ENCODE measurements at regions not wholly inside any gene's neighbourhood (a gene's known extent, or its start where the extent isn't known, plus 50 kb on each side); places are given as distances from the start of the nearest gene placed in this dataset.

DNA sequence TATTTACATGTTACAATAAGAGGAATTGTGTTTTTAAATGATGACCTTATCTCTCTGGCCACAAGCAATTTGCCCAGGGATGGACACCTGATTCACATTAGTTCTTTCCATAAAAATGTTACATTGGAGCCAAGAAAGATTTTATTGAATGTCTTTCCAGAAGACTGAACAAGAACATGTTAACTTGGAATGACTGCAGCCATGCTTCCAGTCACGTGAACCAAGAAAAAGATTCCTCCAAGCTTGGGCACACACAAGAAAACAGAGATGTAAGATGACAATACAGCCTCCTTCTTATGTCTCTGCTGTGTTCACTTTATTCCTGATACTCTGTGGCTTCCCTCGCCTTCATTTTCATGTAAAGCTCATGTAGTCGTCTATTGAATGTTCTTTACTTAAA is 737.6 kb downstream of the TRIML1 start:
- DNase-seq, result no peak
- no peaks in the 10 kb centered on the region for H3K27me3 ChIP-seq
- intact Hi-C loops (cut with DNase I), result no loop called here
- no peaks in the 10 kb centered on the region for H3K4me1 ChIP-seq
- H3K9me3 ChIP-seq, result no peaks in the 10 kb centered on the region
- TF ChIP-seq POLR2A (IDR thresholded peaks at IDR 0.05) (no peak), POLR2AphosphoS5 (IDR thresholded peaks at IDR 0.05) (no peak), CTCF (IDR thresholded peaks at IDR 0.05) (no peak), EP300 (IDR thresholded peaks at IDR 0.05) (no peak)
- H3K4me3 ChIP-seq, result no peak overlapping the region
- no peak overlapping the region for H3K27ac ChIP-seq
- 78 to 83% methylated on average over 3 of the region's 3 CpGs for WGBS, 2 donors
- H3K36me3 ChIP-seq, result no peaks in the 10 kb centered on the region

DNA sequence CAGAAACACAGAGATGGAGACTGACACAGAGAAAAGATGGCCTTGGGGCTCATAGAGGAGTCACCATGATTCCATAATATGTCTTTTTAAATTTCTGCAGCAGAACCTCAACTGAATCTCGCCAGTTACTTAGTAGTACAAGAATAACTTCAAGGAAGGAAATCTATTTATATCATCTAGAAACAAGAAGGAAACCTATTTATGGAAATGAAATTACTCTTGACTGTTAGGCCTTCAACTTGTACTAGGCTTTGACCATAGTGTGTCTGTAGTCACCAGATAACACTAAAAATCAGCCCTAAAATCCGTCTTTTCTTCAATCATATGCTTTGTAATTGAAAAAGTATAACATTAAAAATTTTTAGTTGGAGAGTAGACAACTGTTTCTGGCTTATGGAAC is 740.4 kb downstream of the TRIML1 start:
- intact Hi-C loops (cut with DNase I), result no loop called here
- H3K27ac ChIP-seq, result no peak overlapping the region
- no peaks in the 10 kb centered on the region for H3K9me3 ChIP-seq
- 40 to 63% methylated on average over 2 of the region's 2 CpGs for WGBS, 2 donors
- no peaks in the 10 kb centered on the region for H3K36me3 ChIP-seq
- TF ChIP-seq CTCF (IDR thresholded peaks at IDR 0.05) (no peak), POLR2AphosphoS5 (IDR thresholded peaks at IDR 0.05) (no peak), POLR2A (IDR thresholded peaks at IDR 0.05) (no peak), EP300 (IDR thresholded peaks at IDR 0.05) (no peak)
- no peaks in the 10 kb centered on the region for H3K27me3 ChIP-seq
- no peak overlapping the region for H3K4me3 ChIP-seq
- no peak for DNase-seq
- H3K4me1 ChIP-seq, result no peaks in the 10 kb centered on the region

DNA sequence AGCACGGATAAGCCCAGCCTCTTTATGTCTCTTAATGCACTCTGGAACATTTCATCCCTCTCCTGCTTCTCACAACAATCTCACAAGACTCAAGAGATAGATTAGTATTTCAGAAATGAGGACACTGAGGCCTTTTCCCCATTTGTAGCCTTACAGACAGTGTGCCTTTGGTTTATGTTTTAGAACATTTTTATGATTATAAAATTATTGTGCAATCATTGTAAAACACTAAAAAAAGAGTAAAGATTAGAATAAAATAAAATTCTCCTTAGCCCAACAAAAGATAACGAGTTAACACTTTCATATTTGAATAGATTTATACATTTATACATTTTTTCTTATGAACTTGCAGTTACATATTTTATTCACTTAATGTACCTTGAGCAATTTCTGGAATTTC is 748.7 kb downstream of the TRIML1 start:
- DNase-seq, result no peak
- H3K27ac ChIP-seq, result no peak overlapping the region
- H3K9me3 ChIP-seq, result no peaks in the 10 kb centered on the region
- 61 to 81% methylated on average over 2 of the region's 2 CpGs for WGBS, 2 donors
- no peaks in the 10 kb centered on the region for H3K36me3 ChIP-seq
- no peaks in the 10 kb centered on the region for H3K27me3 ChIP-seq
- intact Hi-C loops (cut with DNase I), result no loop called here
- no peaks in the 10 kb centered on the region for H3K4me1 ChIP-seq
- no peak for TF ChIP-seq CTCF (IDR thresholded peaks at IDR 0.05)
- TF ChIP-seq EP300 (IDR thresholded peaks at IDR 0.05), result no peak
- TF ChIP-seq POLR2A (IDR thresholded peaks at IDR 0.05), result no peak
- TF ChIP-seq POLR2AphosphoS5 (IDR thresholded peaks at IDR 0.05), result no peak
- H3K4me3 ChIP-seq, result no peak overlapping the region

DNA sequence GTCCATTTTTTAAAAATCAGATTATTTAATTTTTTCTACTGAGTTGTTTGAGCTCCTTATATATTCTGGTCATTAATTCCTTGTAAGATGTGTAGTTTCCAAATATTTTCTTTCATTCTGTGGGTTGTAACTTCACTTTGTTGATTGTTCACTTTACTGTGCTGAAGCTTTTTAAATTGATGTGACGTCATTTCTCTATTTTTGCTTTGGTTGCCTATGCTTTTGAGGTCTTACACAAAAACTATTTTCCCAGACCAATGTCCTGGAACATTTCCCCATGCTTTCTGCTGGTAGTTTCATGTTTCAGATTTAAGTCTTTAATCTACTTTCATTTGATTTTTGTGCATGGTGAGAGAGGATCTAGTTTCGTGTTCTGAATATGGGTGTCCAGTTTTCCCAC is 753.6 kb downstream of the TRIML1 start:
- H3K27me3 ChIP-seq, result no peaks in the 10 kb centered on the region
- 81 to 87% methylated on average over 2 of the region's 2 CpGs for WGBS, 2 donors
- no peak for DNase-seq
- no peaks in the 10 kb centered on the region for H3K4me1 ChIP-seq
- no peaks in the 10 kb centered on the region for H3K9me3 ChIP-seq
- TF ChIP-seq CTCF (IDR thresholded peaks at IDR 0.05), result no peak
- TF ChIP-seq POLR2AphosphoS5 (IDR thresholded peaks at IDR 0.05), result no peak
- no peak for TF ChIP-seq EP300 (IDR thresholded peaks at IDR 0.05)
- no peak for TF ChIP-seq POLR2A (IDR thresholded peaks at IDR 0.05)
- no peak overlapping the region for H3K27ac ChIP-seq
- H3K4me3 ChIP-seq, result no peak overlapping the region
- intact Hi-C loops (cut with DNase I), result no loop called here
- H3K36me3 ChIP-seq, result no peaks in the 10 kb centered on the region

GRCh38 chr4:188903986-188904385 is 764.7 kb downstream of the TRIML1 start:
- TF ChIP-seq CTCF (IDR thresholded peaks at IDR 0.05) (no peak), EP300 (IDR thresholded peaks at IDR 0.05) (no peak), POLR2A (IDR thresholded peaks at IDR 0.05) (no peak), POLR2AphosphoS5 (IDR thresholded peaks at IDR 0.05) (no peak)
- H3K36me3 ChIP-seq, result no peaks in the 10 kb centered on the region
- WGBS, 2 donors, result 69% methylated on average over 2 of the region's 2 CpGs
- DNase-seq, result no peak
- H3K4me1 ChIP-seq, result no peaks in the 10 kb centered on the region
- H3K27me3 ChIP-seq, result no peaks in the 10 kb centered on the region
- no peak overlapping the region for H3K27ac ChIP-seq
- H3K9me3 ChIP-seq, result no peaks in the 10 kb centered on the region
- H3K4me3 ChIP-seq, result no peak overlapping the region
- intact Hi-C loops (cut with DNase I), result no loop called here
